RPMI8226 (cell line): ENCODE measurements at regions not wholly inside any gene's neighbourhood (a gene's known extent, or its start where the extent isn't known, plus 50 kb on each side); places are given as distances from the start of the nearest gene placed in this dataset.
"Not testable (repeated sequence)": the region's sequence is repeated elsewhere in the genome, so short reads cannot be mapped to it uniquely, and the experiment has no call there.

Source experiments
- DNase-seq: peaks from one replicate; pipeline ENCODE4 v3.0.0-alpha.2; 2015

DNA sequence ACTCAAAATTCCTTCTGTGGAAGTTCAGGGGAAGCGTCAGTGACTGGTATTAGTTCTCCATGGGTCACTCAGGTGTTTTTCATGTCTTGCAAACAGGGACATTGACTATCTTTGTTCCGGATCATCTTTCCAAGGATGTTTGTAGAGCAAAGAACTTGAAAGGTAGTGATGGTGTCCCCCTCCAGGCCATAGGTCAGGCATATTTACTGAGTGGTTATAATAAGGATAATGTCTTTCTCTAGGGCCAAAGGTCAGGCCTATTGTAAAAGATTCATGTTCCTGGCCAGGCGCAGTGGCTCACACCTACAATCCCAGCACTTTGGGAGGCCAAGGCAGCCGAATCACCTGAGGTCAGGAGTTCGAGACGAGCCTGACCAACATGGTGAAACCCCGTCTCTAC, 614.8 kb downstream of the KIF4B start:
- no peak for DNase-seq

DNA sequence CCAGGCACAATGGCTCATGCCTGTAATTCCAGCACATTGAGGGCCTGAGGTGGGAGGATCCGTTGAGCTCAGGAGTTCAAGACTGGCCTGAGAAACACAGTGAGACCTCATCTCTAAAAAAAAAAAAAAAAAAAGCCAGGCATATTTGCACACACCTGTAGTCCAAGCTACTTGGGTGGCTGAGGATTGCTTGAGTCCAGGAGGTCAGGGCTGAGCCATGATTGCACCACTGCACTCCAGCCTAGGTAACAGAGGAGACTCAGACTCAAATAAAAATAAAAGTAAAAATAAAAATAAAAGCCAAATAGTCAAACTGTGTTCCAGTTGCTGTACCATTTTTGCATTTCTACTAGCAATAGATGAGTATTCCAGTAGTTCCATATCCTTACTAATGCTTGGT, 616.0 kb downstream of the KIF4B start:
- no peak for DNase-seq

DNA sequence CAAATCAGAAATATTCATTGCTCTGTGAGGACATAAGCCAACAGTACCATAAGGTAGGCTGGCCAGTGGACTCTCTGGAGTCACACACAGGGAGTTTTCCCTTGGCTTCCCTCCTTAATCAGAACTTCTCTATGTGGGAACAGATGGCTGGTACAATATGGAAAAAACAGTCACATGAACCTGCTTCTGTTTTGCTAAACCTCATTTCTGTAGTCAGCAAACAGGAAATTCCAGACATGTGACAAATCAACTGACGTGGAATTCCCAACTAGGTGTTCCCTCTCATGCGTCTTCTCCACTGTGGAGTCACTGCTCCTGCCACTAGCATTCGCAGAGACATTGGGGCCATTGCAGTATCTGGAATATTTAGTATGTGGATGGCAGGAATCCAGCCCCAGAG, 617.6 kb downstream of the KIF4B start:
- no peak for DNase-seq

DNA sequence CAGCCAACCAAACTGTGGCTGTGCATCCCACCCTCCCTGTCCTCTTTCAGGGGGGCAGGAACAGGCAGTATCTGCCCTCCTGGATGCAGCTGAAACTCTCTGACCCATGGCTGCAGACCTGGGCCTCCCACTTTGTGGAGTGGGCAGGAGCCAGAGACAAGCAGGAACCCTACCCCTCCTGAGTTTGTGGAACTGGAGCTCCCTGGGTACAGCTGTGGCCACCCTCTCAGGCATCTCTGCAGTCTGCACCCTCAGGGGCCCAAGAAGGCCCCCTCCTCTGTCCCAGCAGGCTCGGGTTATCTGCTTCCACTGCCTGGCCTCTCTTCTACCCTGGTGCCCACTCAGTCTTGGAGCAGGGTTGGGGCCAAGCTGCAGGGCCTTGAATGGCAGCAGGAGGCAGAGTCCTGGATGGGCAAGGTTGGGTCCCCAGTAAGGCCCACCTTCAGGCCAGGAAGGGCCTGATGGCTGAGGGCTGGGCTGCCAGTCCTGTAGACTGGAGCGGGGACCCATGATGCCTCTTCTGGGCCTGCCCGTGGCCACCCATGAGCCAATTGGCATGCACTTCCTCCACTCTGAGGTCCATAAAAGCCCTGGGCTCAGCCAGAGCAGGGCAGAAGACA, 619.9 kb downstream of the KIF4B start:
- no peak for DNase-seq

DNA sequence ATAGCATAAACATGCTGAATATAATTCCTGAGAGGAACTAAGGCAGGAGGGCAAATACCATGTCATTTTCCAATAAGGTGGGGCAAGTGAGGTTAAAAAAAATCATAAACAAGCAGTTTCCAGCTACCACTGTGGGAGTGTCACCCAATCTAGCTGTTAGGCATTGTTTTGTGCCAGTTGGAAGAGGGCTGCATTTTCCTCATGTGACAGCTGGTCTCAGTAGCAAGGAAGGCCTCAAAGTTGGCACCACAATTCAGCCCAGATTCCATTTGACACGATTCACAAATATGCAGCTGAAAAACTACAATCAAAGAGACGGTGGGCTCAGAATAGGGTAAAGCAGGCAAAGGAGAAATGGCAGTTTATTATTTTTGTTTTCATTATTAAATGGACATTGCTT, 636.1 kb downstream of the KIF4B start:
- DNase-seq: no peak

DNA sequence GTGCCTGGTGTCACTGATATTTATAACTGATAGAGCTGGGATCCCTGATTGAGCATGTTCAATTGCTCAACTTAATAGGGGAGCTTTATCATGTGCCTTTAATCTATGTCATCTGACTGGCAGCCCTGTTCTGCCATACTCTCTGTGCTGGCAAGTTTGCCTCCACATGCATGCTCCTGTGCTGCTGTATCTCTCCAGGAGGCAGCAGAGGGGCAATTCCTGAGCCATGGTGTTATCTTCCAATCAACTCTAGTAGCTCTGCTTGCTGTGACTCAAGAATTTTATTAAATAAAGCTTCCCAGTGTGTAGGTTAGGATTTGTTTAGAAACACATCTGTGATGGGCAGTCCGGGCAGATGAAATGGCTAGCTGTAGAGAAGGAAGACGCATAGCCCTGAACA, 642.0 kb downstream of the KIF4B start:
- DNase-seq: no peak

DNA sequence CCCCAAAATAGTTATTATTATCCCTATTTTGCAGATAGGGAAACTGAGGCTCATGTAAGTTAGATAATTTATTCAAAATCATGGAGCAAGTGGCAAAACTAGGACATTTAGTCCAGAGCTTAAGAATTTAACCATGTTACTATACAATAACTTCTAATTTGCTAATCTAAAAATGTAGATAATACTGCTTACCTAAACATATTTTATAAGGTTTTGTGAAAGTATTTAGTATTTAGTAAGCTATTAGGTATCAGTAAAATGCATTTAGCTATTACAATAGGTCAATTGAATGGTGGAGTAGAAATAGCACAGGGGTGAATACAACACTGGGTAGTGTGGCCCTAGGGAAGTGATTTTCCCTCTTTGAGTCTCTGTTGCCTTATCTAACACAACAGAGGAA, 648.3 kb downstream of the KIF4B start:
- no peak for DNase-seq

DNA sequence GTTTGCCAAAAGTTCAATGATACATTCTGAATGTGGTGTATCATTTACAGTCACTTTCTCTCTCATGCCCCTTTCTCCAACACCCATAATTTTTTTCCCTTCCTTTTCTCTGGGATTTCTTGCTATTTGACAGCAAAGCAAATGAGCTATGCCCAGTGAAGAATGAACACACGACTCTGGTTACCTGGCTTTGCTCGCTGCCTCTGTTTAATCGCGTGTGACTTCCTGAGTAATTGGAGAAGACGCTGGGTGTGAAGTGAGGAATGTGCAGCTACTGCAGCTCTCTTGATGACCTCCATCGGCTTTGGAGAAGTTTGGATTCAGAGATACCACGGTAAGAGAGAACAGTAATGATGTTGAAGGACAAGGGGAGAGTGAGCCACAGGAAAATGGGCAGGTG, 651.8 kb downstream of the KIF4B start:
- DNase-seq: no peak

DNA sequence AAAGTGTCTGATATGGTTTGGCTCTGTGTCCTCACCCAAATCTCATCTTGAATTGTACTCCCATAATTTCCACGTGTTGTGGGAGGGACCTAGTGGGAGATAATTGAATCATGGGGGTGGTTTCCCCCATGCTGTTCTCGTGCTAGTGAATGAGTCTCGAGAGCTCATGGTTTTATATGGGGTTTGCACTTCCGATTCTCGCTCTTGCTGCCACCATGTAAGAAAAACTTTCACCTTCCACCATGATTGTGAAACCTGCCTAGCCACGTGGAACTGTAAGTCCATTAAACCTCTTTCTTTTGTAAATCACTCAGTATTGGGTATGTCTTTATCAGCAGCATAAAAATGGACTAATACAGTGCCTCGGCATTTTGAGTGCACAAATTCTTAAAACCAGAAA, 655.0 kb upstream of the SGCD start:
- not testable (repeated sequence) for DNase-seq

DNA sequence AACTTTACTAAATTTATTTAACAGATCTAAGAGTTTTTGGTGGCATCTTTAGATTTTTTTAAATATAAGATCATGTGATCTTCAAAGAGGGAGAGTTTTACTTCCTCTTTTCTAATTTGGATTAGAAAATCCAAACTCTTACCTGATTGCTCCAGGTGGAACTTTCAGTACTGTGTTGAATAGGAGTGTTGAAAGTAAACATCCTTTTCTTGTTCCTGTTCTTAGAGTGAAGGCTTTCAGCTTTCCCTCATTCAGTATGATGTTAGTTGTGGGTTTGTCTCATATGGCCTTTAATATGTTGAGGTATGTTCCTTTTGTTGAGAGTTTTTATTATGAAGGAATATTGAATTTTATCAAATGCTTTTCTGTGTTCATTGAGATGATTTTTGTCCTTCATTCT, 650.0 kb upstream of the SGCD start:
- DNase-seq: no peak

DNA sequence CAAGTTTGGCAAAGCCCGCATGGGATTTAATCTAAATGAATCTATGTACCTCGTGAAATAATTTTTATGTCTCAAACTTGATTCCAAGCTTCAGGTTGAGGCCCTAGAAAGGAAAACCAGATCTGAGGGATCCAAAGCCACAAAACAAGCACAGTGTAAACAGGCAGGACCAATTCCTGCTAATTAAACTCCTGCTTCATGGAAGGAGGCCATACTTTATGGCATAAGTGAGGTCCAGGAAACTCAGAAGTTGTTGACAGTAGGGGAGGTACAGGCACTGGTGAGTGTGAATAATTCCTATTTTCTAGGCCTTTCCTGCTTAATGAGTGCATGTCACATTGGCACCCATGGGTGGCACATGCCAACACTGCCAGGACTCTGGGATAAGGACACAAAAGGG, 648.6 kb upstream of the SGCD start:
- no peak for DNase-seq

DNA sequence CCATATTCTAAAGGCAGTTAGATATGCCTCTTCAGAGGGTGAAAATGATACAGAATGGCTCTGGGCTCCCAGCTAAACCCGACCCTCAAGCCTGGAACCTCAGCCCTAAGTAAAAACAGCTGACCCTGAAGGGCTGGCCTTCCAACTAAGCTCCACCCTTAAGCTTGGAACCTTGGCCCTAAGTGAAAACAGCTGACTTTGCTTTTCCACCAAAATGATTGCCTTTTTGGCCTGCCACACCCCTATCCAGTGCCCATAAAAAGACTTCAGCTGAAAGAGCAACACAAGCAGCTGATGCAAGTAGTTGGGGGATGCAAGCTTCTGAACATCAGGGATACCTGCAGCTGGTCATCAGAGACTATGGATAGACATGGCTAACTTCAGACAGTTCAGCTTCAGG, 647.4 kb upstream of the SGCD start:
- no peak for DNase-seq

DNA sequence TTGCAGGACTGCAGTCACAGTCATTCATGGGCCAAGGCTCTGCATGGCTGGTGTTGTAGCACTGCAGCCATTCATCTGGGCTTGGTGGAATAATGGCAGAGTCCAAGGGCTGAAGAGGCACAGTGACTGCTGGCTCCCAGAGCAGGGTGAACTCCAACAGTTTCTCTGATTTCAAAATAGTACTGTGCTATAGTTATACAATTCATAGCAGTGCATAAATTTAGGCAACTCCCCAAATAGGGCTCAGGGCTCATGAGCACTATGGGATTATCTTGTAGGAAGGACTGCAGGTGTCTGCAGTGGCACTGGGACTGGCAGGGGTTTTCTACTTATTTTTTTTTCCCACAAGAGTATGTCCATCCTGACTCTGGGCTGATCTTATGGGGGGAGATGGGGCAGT, 642.5 kb upstream of the SGCD start:
- DNase-seq: no peak

DNA sequence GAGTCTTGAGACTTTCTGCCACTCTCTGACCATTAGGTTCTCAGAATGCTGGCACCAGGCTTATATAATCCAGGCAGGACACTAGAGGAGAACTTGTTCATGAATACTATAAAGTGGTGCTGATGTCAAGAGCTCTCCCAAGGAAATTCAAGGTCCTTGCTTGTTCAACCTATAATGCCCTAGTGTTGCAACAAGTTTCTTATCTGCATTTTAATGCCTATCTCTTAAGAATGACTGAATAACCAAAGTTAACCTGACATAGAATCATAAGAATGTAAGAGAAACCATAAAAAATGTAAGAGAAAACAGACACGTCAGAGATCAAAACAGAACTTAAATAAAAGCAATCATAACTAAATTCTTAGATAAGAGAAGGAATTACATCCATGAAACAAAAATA, 640.8 kb upstream of the SGCD start:
- no peak for DNase-seq

DNA sequence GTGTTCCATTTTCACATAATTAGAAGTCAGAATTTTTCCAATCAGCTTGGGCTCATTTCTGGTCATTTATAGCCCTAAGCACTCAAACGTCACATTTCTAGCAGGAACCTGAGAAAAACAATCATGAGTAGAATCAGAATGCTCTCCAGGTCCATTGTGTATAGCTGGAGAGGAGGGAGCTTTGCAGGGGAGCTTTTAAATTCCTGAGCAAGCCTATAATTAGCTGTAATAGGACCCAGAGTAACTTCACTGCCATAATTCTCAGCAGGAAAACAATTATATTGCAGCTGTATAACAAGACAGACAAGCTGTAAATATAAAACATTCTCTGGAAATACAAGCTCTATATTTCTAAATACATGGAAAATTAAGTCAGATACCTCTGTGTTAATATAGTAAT, 637.6 kb upstream of the SGCD start:
- no peak for DNase-seq

DNA sequence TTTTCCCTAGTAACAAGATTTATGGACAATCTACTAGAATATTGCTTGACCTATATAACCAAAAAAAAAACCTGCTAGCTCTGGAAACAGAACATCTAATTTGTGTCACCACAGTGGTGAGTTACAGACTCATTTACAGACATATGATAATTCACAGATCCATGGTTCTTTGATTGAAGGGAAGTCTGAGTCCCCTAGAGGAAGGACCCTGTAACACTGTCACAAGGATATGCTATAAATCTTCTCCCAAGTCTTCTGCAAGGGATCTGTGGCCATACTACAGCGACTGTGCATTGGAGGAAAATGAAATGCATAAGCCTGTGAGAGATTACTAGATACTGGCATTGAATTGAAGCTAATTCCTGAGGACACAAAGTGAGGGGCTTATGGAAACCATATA, 630.6 kb upstream of the SGCD start:
- DNase-seq: no peak

DNA sequence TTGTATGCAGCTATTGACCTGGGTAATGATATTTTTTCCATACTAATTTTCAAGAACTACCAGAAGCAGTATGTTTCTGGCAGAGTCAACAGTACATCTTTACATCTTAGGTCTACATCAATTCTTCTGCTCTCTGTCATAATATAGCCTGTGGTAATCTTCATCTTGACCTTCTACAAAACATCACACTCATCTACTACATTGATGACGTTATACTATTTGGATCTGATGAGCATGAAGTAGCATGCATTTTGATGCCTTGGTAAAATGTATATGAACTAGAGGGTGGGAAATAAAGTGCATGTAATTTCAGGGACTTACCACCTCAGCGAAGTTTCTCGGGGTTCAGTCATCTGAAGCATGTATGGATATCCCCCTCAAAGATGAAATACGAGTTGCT, 629.7 kb upstream of the SGCD start:
- DNase-seq: no peak

DNA sequence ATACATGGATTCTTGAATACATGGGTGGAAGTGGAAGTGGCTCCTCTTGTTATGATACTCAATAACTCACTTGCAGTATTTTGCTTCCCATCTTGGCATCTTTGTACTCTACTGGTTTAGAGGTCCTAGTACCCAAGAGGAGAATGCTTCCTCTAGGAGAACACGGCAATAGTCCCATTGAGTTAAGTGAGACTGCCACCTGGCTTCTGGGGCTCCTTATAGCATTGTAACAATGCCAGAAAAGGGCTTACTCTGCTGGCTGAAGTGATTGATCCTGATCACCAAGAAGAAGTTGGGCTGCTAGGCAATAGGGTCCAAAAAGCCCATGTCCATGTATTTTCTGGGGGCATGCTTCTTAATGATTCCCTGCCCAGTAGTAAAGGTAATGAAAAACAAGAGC, 627.6 kb upstream of the SGCD start:
- DNase-seq: no peak

DNA sequence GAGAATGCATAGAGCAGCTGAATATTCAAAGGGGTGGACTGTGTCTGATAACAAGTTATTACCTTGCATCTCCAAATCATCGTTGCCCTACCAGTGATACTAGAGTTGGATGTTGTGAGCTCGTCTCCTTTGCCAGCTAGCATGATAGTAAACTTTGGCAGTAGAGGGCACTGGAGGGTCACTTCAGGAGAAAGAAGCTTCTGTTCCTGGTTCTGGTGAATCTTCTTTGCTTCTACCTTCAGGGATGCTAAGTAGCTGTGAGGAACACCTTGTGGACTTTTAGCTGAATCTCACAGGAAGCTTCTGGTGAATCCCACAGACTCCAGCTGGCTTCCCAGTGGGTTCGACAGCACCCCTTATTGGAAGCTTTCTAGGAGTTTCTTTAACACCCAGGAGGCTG, 626.6 kb upstream of the SGCD start:
- DNase-seq: peak; percentile 4

DNA sequence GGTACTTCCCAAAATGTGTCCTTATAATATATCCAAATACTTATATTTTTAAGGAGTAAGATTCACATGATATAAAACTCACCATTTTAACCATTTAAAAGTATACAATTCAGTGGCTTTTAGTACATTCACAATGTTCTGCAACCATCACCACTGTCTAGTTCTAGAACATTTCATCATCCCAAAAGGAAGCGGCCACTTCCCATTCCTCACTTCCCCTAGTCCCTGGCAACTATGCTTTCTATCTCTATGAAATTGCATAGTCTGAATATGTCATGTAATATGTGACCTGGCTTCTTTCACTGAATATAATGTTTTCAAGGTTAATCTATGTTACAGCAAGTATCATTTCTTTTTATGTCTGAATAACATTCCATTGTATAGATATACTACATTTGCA, 615.1 kb upstream of the SGCD start:
- no peak for DNase-seq

DNA sequence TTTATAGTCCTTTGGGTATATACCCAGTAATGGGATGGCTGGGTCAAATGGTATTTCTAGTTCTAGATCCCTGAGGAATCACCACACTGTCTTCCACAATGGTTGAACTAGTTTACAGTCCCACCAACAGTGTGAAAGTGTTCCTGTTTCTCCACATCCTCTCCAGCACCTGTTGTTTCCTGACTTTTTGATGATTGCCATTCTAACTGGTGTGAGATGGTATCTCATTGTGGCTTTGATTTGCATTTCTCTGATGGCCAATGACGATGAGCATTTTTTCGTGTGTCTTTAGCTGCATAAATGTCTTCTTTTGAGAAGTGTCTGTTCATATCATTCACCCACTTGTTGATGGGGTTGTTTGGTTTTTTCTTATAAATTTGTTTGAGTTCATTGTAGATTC, 612.5 kb upstream of the SGCD start:
- DNase-seq: not testable (repeated sequence)

DNA sequence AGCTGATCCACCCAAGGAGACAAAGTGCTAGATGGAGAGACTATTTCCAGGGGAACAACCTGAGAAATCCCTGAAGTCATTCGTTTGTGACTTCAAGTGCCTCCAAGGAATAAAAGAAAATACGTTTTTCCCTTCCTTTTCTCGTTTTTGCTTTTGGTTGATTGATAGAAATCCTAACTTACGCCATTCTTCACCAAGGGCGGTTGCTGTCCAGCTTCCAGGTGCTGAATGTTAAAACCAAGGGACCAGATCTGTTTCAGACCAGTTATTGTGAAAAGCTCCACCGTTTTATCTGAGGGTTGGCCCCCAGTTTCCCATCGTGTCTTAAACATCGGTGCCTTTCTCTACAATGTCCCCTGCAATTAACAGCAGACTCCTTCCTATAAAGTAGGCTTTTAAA, 600.7 kb upstream of the SGCD start:
- peak; percentile 15 for DNase-seq

DNA sequence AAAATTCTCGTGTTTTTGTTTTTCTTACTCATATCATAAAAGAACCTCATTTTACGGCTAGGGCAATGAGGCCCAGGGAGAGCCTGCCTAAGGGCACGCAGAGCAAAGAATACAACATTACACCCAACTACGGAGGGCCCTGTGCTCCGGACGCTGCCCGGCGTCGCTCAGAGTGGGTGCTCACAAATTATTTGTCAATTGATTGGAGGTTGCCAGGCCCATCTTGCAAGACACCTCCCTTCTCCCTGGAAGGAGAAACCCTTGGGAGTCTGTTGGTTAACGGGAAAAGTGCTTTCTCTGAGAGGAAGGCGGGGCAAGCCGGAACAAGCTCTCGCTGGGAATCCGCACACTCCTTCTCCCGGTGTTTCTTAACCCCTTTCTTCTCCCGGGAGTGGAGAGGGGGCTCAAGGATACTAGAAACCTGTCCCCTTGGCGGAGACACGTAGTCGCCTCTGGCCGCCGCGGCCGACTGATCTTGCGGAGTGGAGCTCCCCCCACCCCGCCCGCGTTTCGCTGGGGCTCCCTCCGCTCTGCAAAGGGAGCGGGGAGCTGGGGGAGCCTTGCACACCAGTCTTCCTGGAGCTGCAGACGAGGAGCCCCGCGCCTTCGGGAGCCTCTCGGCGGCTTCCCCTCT, 599.3 kb upstream of the SGCD start:
- no peak for DNase-seq

DNA sequence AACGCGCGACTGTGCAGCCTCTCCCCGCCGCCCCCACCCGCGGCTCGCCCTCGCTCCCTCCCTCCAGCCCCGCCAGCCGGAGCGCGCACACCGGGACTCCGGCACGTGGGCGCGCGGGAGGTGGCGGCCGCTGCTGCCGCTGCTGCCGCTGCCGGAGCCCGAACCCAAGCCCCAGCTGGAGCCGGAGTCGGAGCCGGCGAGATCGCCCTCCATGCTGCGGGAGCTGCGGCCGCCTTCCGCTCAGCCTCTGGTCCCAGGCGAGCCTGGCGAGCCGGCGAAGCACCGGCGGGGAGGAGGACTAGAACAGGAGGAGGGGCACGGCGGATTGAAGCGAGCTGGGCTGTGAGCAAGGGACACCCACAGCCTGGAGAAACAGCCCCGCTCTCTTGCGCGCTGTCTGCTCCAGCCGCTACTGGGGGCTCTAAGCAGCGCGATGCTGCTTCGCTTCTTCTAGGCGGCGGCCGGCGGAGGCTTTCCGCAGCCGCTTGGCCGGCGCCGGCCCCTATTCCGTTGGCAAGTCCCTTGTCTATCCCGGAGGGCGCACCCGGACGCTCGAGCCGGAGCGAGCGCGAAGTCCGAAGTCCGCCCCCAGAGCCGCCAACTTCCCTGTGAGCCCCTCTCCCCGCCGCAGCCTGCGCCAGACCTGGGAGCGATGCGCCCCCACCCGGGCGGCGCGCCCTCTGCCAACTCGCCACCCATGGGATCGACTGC, 598.7 kb upstream of the SGCD start:
- no peak for DNase-seq
